ENCODE measurements at regions not wholly inside any gene's neighbourhood (a gene's known extent, or its start where the extent isn't known, plus 50 kb on each side); places are given as distances from the start of the nearest gene placed in this dataset.

DNA sequence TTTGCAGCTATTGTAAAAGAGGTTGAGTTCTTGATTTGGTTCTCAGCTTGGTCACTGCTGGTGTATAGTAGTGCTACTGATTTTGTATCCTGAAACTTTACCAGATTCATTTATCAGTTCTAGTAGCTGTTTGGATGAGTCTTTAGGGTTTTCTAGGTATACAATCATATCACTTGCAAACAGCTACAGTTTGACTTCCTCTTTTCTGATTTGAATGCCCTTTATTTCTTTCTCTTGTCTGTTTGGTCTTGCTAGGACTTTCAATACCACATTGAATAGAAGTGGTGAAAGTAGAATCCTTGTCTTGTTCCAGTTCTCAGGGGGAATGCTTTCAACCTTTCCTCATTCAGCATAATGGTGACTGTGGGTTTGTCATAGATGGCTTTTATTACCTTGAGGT is 210.5 kb upstream of the DPP10 start:
- no peaks in the 10 kb centered on the region for H3K27me3 Mint-ChIP-seq (ENCODE audit: unreplicated experiment)
- H3K36me3 Mint-ChIP-seq (ENCODE audit: unreplicated experiment), result peaks cover 11% of the 10 kb centered on the region
- no peaks in the 10 kb centered on the region for H3K4me1 Mint-ChIP-seq (ENCODE audit: low read depth, unreplicated experiment)
- H3K4me3 Mint-ChIP-seq (ENCODE audit: unreplicated experiment), result no peak overlapping the region
- no peak overlapping the region for H3K27ac Mint-ChIP-seq (ENCODE audit: unreplicated experiment)
- H3K9me3 Mint-ChIP-seq (ENCODE audit: unreplicated experiment), result peaks cover 7% of the 10 kb centered on the region
- DNase-seq, result no peak
- TF ChIP-seq, protein P1, sequence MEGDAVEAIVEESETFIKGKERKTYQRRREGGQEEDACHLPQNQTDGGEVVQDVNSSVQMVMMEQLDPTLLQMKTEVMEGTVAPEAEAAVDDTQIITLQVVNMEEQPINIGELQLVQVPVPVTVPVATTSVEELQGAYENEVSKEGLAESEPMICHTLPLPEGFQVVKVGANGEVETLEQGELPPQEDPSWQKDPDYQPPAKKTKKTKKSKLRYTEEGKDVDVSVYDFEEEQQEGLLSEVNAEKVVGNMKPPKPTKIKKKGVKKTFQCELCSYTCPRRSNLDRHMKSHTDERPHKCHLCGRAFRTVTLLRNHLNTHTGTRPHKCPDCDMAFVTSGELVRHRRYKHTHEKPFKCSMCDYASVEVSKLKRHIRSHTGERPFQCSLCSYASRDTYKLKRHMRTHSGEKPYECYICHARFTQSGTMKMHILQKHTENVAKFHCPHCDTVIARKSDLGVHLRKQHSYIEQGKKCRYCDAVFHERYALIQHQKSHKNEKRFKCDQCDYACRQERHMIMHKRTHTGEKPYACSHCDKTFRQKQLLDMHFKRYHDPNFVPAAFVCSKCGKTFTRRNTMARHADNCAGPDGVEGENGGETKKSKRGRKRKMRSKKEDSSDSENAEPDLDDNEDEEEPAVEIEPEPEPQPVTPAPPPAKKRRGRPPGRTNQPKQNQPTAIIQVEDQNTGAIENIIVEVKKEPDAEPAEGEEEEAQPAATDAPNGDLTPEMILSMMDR (IDR thresholded peaks at IDR 0.05; ENCODE audit: partially characterized antibody, unreplicated experiment), result no peak

DNA sequence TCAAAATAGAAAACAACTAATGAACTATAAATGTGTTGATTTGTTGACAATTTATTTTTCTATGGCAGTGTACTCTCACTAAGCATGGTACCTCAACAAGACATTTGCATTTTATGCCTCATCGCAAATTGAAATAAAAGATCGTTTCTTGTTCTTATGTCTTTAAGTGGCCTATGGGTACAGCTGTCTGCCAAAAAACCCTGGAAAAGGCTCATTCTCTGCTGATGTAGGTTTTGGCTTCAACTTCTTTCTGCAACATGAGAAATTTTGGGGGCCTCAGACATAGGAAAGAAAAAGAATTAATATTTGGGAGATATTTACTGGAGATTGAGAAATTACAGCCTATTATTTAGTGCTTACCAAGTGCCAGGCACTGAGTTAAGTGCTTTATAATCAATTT is 205.1 kb upstream of the DPP10 start:
- peaks cover 3% of the 10 kb centered on the region for H3K27me3 Mint-ChIP-seq (ENCODE audit: unreplicated experiment)
- H3K36me3 Mint-ChIP-seq (ENCODE audit: unreplicated experiment), result peaks cover 6% of the 10 kb centered on the region
- no peak for DNase-seq
- H3K4me3 Mint-ChIP-seq (ENCODE audit: unreplicated experiment), result no peak overlapping the region
- H3K27ac Mint-ChIP-seq (ENCODE audit: unreplicated experiment), result no peak overlapping the region
- H3K9me3 Mint-ChIP-seq (ENCODE audit: unreplicated experiment), result peaks cover 9% of the 10 kb centered on the region
- no peaks in the 10 kb centered on the region for H3K4me1 Mint-ChIP-seq (ENCODE audit: low read depth, unreplicated experiment)
- TF ChIP-seq, protein P1 (IDR thresholded peaks at IDR 0.05; ENCODE audit: partially characterized antibody, unreplicated experiment), result no peak

DNA sequence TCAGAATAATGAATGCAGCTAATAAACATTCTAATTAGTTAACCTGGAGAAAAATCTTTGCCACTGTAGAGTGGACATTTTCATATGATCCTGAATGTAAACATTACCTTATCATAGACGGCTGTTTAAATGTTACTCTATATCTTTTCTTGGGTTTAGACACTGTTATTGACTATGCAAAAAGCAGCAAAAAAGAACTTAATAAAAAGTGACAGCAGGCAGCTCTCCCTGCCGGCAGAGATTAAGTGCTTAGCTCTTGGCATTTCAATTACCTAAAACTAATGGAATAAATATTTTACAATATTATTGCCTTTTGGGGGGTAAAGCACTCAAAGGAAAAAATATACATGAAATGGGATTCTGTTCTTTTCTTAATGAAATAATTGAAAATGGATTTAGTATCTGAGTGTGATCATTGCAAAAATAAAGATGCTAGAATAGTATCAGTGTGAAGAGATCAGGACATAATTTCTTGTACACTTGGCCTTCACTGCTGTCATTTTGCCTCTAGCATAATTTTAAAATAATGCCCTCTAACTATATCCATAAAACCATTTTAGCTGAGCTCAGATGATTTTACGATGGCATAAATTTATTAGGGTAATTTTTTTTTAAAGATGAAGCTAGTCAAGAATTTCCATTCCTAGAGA is 203.4 kb upstream of the DPP10 start:
- DNase-seq, result no peak
- no peaks in the 10 kb centered on the region for H3K4me1 Mint-ChIP-seq (ENCODE audit: low read depth, unreplicated experiment)
- peaks cover 2% of the 10 kb centered on the region for H3K9me3 Mint-ChIP-seq (ENCODE audit: unreplicated experiment)
- peaks cover 6% of the 10 kb centered on the region for H3K36me3 Mint-ChIP-seq (ENCODE audit: unreplicated experiment)
- H3K27me3 Mint-ChIP-seq (ENCODE audit: unreplicated experiment), result peaks cover 3% of the 10 kb centered on the region
- TF ChIP-seq, protein P1 (IDR thresholded peaks at IDR 0.05; ENCODE audit: partially characterized antibody, unreplicated experiment), result no peak
- no peak overlapping the region for H3K4me3 Mint-ChIP-seq (ENCODE audit: unreplicated experiment)
- H3K27ac Mint-ChIP-seq (ENCODE audit: unreplicated experiment), result no peak overlapping the region

DNA sequence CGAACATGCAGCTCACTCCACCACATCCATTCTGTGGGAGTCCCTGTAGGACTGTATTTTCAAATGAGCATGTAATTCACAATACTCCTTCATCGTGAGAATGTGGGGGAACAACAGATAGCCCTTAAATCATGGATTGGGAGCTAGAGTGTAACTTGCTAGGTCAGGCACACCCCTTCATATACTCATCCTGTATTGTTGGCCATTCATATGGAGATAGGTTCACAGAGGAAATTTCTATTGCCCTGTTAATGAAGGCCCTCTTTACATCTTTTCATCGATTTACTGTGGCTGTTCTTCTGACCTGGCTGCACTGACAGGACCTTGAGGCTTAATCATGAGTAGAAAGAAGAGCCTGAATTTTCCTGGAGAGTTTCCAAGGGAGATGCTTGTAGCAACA is 193.8 kb upstream of the DPP10 start:
- H3K4me3 Mint-ChIP-seq (ENCODE audit: unreplicated experiment), result no peak overlapping the region
- DNase-seq, result no peak
- H3K9me3 Mint-ChIP-seq (ENCODE audit: unreplicated experiment), result peaks cover 2% of the 10 kb centered on the region
- H3K36me3 Mint-ChIP-seq (ENCODE audit: unreplicated experiment), result no peaks in the 10 kb centered on the region
- H3K27ac Mint-ChIP-seq (ENCODE audit: unreplicated experiment), result no peak overlapping the region
- H3K4me1 Mint-ChIP-seq (ENCODE audit: low read depth, unreplicated experiment), result no peaks in the 10 kb centered on the region
- TF ChIP-seq, protein P1 (IDR thresholded peaks at IDR 0.05; ENCODE audit: partially characterized antibody, unreplicated experiment), result no peak
- no peaks in the 10 kb centered on the region for H3K27me3 Mint-ChIP-seq (ENCODE audit: unreplicated experiment)

DNA sequence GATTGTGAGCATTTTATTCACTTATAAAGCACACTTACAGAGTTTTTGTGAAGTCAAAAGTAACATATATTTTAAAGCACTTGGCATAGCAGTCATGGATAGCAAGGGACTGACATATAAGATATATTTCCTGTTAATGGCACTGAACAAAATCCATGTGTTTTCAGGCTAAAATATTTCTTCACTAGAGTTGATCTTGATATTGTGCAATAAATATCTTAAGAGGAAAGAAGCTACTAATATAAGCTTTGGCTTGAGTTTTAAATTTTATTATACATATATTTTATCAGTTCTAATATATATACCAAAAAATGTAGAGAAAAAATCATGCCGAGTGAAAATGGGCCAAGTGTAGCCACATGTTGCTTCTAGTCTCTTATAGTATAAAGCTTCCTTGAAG is 189.7 kb upstream of the DPP10 start:
- no peaks in the 10 kb centered on the region for H3K27me3 Mint-ChIP-seq (ENCODE audit: unreplicated experiment)
- no peak for DNase-seq
- H3K4me3 Mint-ChIP-seq (ENCODE audit: unreplicated experiment), result no peak overlapping the region
- no peak overlapping the region for H3K27ac Mint-ChIP-seq (ENCODE audit: unreplicated experiment)
- no peaks in the 10 kb centered on the region for H3K36me3 Mint-ChIP-seq (ENCODE audit: unreplicated experiment)
- H3K4me1 Mint-ChIP-seq (ENCODE audit: low read depth, unreplicated experiment), result no peaks in the 10 kb centered on the region
- TF ChIP-seq, protein P1 (IDR thresholded peaks at IDR 0.05; ENCODE audit: partially characterized antibody, unreplicated experiment), result no peak
- peaks cover 2% of the 10 kb centered on the region for H3K9me3 Mint-ChIP-seq (ENCODE audit: unreplicated experiment)

All from glutamatergic neuron (in vitro differentiated cells).